ENCODE measurements at regions not wholly inside any gene's neighbourhood (a gene's known extent, or its start where the extent isn't known, plus 50 kb on each side); places are given as distances from the start of the nearest gene placed in this dataset.
"Not testable (repeated sequence)": the region's sequence is repeated elsewhere in the genome, so short reads cannot be mapped to it uniquely, and the experiment has no call there.

- TF ChIP-seq, protein P1, sequence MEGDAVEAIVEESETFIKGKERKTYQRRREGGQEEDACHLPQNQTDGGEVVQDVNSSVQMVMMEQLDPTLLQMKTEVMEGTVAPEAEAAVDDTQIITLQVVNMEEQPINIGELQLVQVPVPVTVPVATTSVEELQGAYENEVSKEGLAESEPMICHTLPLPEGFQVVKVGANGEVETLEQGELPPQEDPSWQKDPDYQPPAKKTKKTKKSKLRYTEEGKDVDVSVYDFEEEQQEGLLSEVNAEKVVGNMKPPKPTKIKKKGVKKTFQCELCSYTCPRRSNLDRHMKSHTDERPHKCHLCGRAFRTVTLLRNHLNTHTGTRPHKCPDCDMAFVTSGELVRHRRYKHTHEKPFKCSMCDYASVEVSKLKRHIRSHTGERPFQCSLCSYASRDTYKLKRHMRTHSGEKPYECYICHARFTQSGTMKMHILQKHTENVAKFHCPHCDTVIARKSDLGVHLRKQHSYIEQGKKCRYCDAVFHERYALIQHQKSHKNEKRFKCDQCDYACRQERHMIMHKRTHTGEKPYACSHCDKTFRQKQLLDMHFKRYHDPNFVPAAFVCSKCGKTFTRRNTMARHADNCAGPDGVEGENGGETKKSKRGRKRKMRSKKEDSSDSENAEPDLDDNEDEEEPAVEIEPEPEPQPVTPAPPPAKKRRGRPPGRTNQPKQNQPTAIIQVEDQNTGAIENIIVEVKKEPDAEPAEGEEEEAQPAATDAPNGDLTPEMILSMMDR (IDR thresholded peaks at IDR 0.05; ENCODE audit: low read length, missing control alignments) = no peak
- DNase-seq (ENCODE audit: low read depth) = no peak
- H3K4me3 ChIP-seq (replicated peaks; ENCODE audit: low read depth, low read length) = no peak overlapping the region
Measured at GRCh38 chr4:158958489-158959270, 144.2 kb upstream of the RAPGEF2 start.

DNA sequence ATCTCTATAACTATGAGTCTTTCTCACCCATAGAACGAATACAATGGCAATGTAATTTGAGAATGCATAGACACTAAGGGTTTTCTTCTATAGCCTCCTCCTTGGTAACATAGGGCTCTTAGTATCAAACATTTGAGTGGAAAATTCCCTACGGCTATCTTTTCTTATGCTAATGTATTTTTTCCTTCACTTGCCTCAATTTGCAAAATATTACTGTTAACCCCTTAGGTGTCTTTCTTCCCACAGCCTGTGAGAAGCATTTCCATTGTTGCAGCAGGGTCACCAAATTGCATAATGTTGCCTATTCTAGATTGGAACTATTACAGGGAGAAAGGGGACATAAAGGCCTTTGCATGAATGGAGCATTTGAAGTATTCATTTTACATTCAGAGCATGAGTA is 140.5 kb upstream of the RAPGEF2 start:
- H3K4me3 ChIP-seq (replicated peaks; ENCODE audit: low read depth, low read length) = no peak overlapping the region
- TF ChIP-seq, protein P1 (IDR thresholded peaks at IDR 0.05; ENCODE audit: low read length, missing control alignments) = no peak
- no peak for DNase-seq (ENCODE audit: low read depth)

DNA sequence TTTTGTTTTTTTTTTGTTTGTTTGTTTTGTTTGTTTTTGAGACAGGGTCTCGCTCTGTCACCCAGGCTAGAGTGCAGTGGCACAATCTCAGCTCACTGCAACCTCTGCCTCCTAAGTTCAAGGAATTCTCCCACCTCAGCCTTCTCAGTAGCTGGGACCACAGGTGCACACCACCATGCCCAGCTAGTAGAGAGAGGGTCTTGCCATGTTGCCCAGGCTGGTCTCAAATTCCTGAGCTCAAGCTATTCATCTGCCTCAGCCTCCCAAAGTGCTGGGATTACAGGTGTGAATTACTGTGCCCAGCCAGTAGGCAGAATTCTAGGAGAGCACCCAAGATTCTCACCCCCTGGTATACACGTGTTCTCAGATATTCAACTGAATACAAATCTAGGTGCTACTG is 139.6 kb upstream of the RAPGEF2 start:
- not testable (repeated sequence) for DNase-seq (ENCODE audit: low read depth); H3K4me3 ChIP-seq (replicated peaks; ENCODE audit: low read depth, low read length)

DNA sequence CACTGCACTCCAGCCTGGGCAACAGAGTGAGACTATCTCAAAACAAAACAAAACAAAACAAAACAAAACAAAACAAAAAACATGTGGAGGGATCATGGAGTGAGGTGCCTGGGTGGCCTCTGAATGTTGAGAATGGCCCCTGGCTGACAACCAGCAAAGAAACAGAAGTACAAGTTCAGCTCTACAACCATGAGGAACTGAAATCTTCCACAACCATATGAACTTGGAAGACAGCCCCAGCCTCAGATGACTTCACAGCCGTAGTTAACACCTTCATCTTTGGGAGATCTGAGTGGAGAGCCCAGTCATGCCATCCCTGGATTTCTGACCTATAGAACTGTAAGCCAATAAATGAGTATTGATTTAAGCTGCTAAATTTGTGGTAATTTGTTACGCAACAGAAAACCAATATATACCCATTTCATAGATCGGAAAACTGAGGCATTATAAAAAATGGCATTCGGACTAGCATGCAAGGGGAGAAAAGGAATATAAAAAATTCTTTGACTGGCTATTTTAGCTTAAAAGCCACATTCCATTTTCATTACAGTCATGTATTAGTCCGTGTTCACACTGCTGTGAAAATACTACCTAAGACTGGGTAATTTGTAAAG is 138.7 kb upstream of the RAPGEF2 start:
- no peak for DNase-seq (ENCODE audit: low read depth)
- TF ChIP-seq, protein P1 (IDR thresholded peaks at IDR 0.05; ENCODE audit: low read length, missing control alignments) = no peak
- no peak overlapping the region for H3K4me3 ChIP-seq (replicated peaks; ENCODE audit: low read depth, low read length)

DNA sequence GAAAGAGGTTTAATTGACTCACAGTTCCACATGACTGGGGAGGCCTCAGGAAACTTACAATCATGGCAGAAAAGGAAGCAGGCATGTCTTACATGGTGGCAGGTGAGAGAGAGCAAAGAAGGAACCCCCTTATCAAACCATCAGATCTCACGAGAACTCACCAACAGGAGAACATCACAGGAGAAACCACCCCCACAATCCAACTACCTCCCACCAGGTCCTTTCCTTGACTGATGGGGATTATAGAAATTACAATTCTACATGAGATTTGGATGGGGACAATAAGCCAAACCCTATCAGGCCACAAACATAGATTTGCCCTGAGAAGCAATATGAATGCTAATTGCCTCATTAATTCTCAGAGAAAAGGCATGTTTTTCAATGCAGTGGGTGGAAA is 138.2 kb upstream of the RAPGEF2 start:
- no peak overlapping the region for H3K4me3 ChIP-seq (replicated peaks; ENCODE audit: low read depth, low read length)
- TF ChIP-seq, protein P1 (IDR thresholded peaks at IDR 0.05; ENCODE audit: low read length, missing control alignments) = no peak
- no peak for DNase-seq (ENCODE audit: low read depth)

- H3K4me3 ChIP-seq (replicated peaks; ENCODE audit: low read depth, low read length) = no peak overlapping the region
- DNase-seq (ENCODE audit: low read depth) = no peak
- TF ChIP-seq, protein P1 (IDR thresholded peaks at IDR 0.05; ENCODE audit: low read length, missing control alignments) = no peak
Measured at GRCh38 chr4:158965226-158965625, 137.7 kb upstream of the RAPGEF2 start.

DNA sequence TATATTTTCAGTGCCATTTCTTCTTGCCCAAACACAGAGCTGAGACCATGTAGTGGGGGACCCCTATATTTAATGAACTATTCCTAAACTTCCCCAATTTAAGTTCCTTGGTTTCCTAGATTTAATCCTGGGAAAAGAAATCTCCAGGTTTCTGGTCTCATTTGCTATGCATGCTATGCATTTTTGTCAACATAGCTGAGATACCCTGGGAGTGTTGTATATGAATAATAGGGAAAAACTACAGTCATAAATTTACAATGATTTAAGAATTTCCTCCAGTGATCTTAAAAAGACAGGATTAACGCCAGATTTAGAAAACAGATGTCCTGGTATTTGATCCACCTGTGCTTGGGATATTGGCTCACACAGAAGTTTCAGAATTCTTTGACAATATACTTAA is 136.8 kb upstream of the RAPGEF2 start:
- no peak for DNase-seq (ENCODE audit: low read depth)
- no peak overlapping the region for H3K4me3 ChIP-seq (replicated peaks; ENCODE audit: low read depth, low read length)
- TF ChIP-seq, protein P1 (IDR thresholded peaks at IDR 0.05; ENCODE audit: low read length, missing control alignments) = no peak
